H1 (cell line): ENCODE measurements at regions not wholly inside any gene's neighbourhood (a gene's known extent, or its start where the extent isn't known, plus 50 kb on each side); places are given as distances from the start of the nearest gene placed in this dataset.

Experiments used
- CTCF ChIA-PET: fragments of 300-600 bp; sonication (Branson Sonifier 250); formaldehyde crosslinking; loops from one replicate; lab custom pipeline; 2021; ENCODE audit not compliant: partially characterized antibody; lab: Charles Lee
- POLR2A ChIA-PET: fragments of 300-600 bp; sonication (Branson Sonifier 250); formaldehyde crosslinking; loops from one replicate; lab custom pipeline; 2021; ENCODE audit warnings: inconsistent platforms; ENCODE audit not compliant: partially characterized antibody; lab: Charles Lee
- DNase-seq, 2 experiments: peaks; one replicate each; pipeline versions ENCODE4 v3.0.0 to v3.0.0-alpha.2; 2010 to 2022; ENCODE audit warnings: low spot score in 2 of 2, low read depth in 1 of 2, mixed read lengths in 1 of 2
- FAIRE-seq: peaks from 2 replicates; lab custom pipeline; 2011; peaks lifted over from hg19 to GRCh38; lab: Jason Lieb, UNC
- H2AFZ ChIP-seq: 2 replicates; pipeline ENCODE4 v1.8.1; 2012; ENCODE audit warnings: low read length, inconsistent platforms
- H2AK5ac ChIP-seq: 2 replicates; pipeline ENCODE4 v1.6.1; 2013; ENCODE audit warnings: low read depth, low read length
- H2BK120ac ChIP-seq: replicated peaks from 2 replicates; pipeline ENCODE3; 2013; ENCODE audit warnings: low read depth, low read length, inconsistent platforms
- H2BK12ac ChIP-seq: 2 replicates; pipeline ENCODE4 v1.6.1; 2013; ENCODE audit warnings: low read depth, low read length
- H2BK15ac ChIP-seq: 2 replicates; pipeline ENCODE4 v1.6.1; 2013; ENCODE audit warnings: low read length
- H2BK20ac ChIP-seq: 2 replicates; pipeline ENCODE4 v1.6.1; 2013; ENCODE audit warnings: low read length
- H2BK5ac ChIP-seq: 2 replicates; pipeline ENCODE4 v1.6.1; 2013; ENCODE audit warnings: low read depth, low read length
- H3K14ac ChIP-seq: 2 replicates; pipeline ENCODE4 v1.6.1; 2013; ENCODE audit warnings: inconsistent platforms; ENCODE audit not compliant: insufficient read length
- H3K18ac ChIP-seq: 2 replicates; pipeline ENCODE4 v1.6.1; 2013; ENCODE audit warnings: low read length; ENCODE audit errors: extremely low read depth
- H3K23ac ChIP-seq: 2 replicates; pipeline ENCODE4 v1.6.1; 2013; ENCODE audit warnings: inconsistent platforms; ENCODE audit not compliant: insufficient read length
- H3K23me2 ChIP-seq: 2 replicates; pipeline ENCODE4 v1.6.1; 2013; ENCODE audit warnings: low read depth, low read length
- H3K27ac ChIP-seq: 2 replicates; pipeline ENCODE4 v1.6.1; 2011; ENCODE audit warnings: low read depth, low read length, inconsistent platforms
- H3K27me3 ChIP-seq, 4 experiments: replicated peaks in 1 of 4; 1 replicate in 1 of 4; 2 replicates in 3 of 4; pipeline versions ENCODE4 v1.6.1 to v1.8.1; 2011 to 2013; ENCODE audit warnings: low read length in 3 of 4, mild to moderate bottlenecking in 3 of 4, inconsistent platforms in 2 of 4, mixed read lengths in 2 of 4, moderate library complexity in 1 of 4; ENCODE audit not compliant: control insufficient read depth in 3 of 4, insufficient read depth in 3 of 4; ENCODE audit errors: extremely low read depth in 1 of 4
- H3K36me3 ChIP-seq, 4 experiments: 2 replicates each; pipeline versions ENCODE4 v1.6.1 to v1.8.1; 2011 to 2013; ENCODE audit warnings: mild to moderate bottlenecking in 4 of 4, low read length in 3 of 4, moderate library complexity in 2 of 4, control low read depth in 1 of 4, inconsistent platforms in 1 of 4; ENCODE audit not compliant: insufficient read depth in 4 of 4, control insufficient read depth in 2 of 4
- H3K4ac ChIP-seq: replicated peaks from 2 replicates; pipeline ENCODE3; 2013; ENCODE audit warnings: low read length, low read depth, mixed read lengths, inconsistent platforms; ENCODE audit not compliant: insufficient read length
- H3K4me1 ChIP-seq, 4 experiments: replicated peaks in 1 of 4; 1 replicate in 1 of 4; 2 replicates in 3 of 4; pipeline versions ENCODE4 v1.6.1 to v1.8.1; 2011 to 2013; ENCODE audit warnings: low read length in 3 of 4, inconsistent platforms in 2 of 4, mixed read lengths in 1 of 4; ENCODE audit not compliant: insufficient read depth in 4 of 4, control insufficient read depth in 3 of 4
- H3K4me2 ChIP-seq, 2 experiments: 2 replicates each; pipeline versions ENCODE4 v1.6.1 to v1.8.1; 2011 to 2013; ENCODE audit warnings: low read depth in 2 of 2, low read length in 2 of 2, control low read depth in 1 of 2, inconsistent platforms in 1 of 2, mild to moderate bottlenecking in 1 of 2; ENCODE audit not compliant: insufficient read depth in 1 of 2
- H3K4me3 ChIP-seq, 4 experiments: fragments of 200-600, 300-600 bp in 1 of 4; sonication (generic), shearing (Covaris generic), sonication (Bioruptor Twin) in 1 of 4; 2 replicates each; pipeline versions ENCODE4 v1.5.1 to v1.8.1; 2011 to 2016; ENCODE audit warnings: low read length in 4 of 4, low read depth in 3 of 4, control low read depth in 2 of 4, inconsistent platforms in 2 of 4, mild to moderate bottlenecking in 2 of 4, mixed read lengths in 1 of 4, moderate library complexity in 1 of 4; ENCODE audit not compliant: insufficient read depth in 2 of 4; ENCODE audit errors: extremely low read depth in 1 of 4
- H3K56ac ChIP-seq: replicated peaks from 2 replicates; pipeline ENCODE3; 2013; ENCODE audit warnings: low read depth, mild to moderate bottlenecking, mixed read lengths, low read length, inconsistent platforms; ENCODE audit not compliant: insufficient read length
- H3K79me1 ChIP-seq: 2 replicates; pipeline ENCODE4 v1.6.1; 2013; ENCODE audit warnings: low read depth, low read length, control low read depth
- H3K79me2 ChIP-seq, 2 experiments: 2 replicates each; pipeline versions ENCODE4 v1.6.1 to v1.8.1; 2012 to 2013; ENCODE audit warnings: low read length in 2 of 2, mild to moderate bottlenecking in 2 of 2, inconsistent platforms in 1 of 2; ENCODE audit not compliant: insufficient read depth in 2 of 2, control insufficient read depth in 1 of 2
- H3K9ac ChIP-seq, 4 experiments: replicated peaks in 1 of 4; 1 replicate in 1 of 4; 2 replicates in 3 of 4; pipeline versions ENCODE4 v1.6.1 to v1.8.1; 2011 to 2013; ENCODE audit warnings: low read depth in 3 of 4, low read length in 3 of 4, control low read depth in 2 of 4, mild to moderate bottlenecking in 2 of 4, moderate library complexity in 2 of 4, inconsistent platforms in 1 of 4; ENCODE audit errors: extremely low read depth in 1 of 4
- H3K9me3 ChIP-seq, 2 experiments: 2 replicates each; pipeline versions ENCODE4 v1.6.1 to v1.8.1; 2012 to 2013; ENCODE audit warnings: mild to moderate bottlenecking in 2 of 2, moderate library complexity in 2 of 2, control low read depth in 1 of 2, inconsistent platforms in 1 of 2, low read depth in 1 of 2, low read length in 1 of 2, mixed read lengths in 1 of 2; ENCODE audit not compliant: insufficient read depth in 2 of 2
- H4K20me1 ChIP-seq, 2 experiments: replicated peaks in 1 of 2; 2 replicates each; pipeline versions ENCODE3 to v1.8.1; 2011 to 2013; ENCODE audit warnings: inconsistent platforms in 2 of 2, low read length in 2 of 2, mild to moderate bottlenecking in 1 of 2; ENCODE audit not compliant: insufficient read depth in 2 of 2, control insufficient read depth in 1 of 2
- H4K5ac ChIP-seq: 2 replicates; pipeline ENCODE4 v1.6.1; 2013; ENCODE audit warnings: low read length, low read depth, mixed read lengths, inconsistent platforms; ENCODE audit not compliant: insufficient read length
- H4K8ac ChIP-seq: 2 replicates; pipeline ENCODE4 v1.8.0; 2013; ENCODE audit warnings: mild to moderate bottlenecking, moderate library complexity, low read length, inconsistent platforms; ENCODE audit not compliant: insufficient read depth; ENCODE audit errors: extremely low read depth
- H4K91ac ChIP-seq: replicated peaks from 2 replicates; pipeline ENCODE3; 2013; ENCODE audit warnings: low read length, mixed read lengths, inconsistent platforms; ENCODE audit not compliant: insufficient read length
- EP300 ChIP-seq, 2 experiments: IDR thresholded peaks; 1 replicate in 1 of 2; 2 replicates in 1 of 2; pipeline ENCODE4 v1.6.1; 2011 to 2012; ENCODE audit warnings: low read depth in 2 of 2, low read length in 2 of 2, mild to moderate bottlenecking in 2 of 2, borderline replicate concordance in 1 of 2, inconsistent platforms in 1 of 2, moderate library complexity in 1 of 2
- FOSL1 ChIP-seq: IDR thresholded peaks from 2 replicates; pipeline ENCODE4 v1.6.1; 2011; ENCODE audit warnings: mild to moderate bottlenecking, low read depth, low read length, moderate library complexity; ENCODE audit not compliant: insufficient read depth
- POU5F1 ChIP-seq: IDR thresholded peaks from 2 replicates; pipeline ENCODE4 v1.6.1; 2011; ENCODE audit warnings: low read depth, mild to moderate bottlenecking, low read length, moderate library complexity
- RAD21 ChIP-seq, 2 experiments: IDR thresholded peaks in 1 of 2; conservative IDR thresholded peaks in 1 of 2; 2 replicates each; pipeline ENCODE4 v1.6.1; 2011; ENCODE audit warnings: low read depth in 2 of 2, low read length in 2 of 2, improper control_type of control experiment in 1 of 2, inconsistent platforms in 1 of 2, mild to moderate bottlenecking in 1 of 2, moderate library complexity in 1 of 2
- TCF12 ChIP-seq: IDR thresholded peaks from 2 replicates; pipeline ENCODE4 v1.6.1; 2011; ENCODE audit warnings: low read depth, mild to moderate bottlenecking, low read length
- YY1 ChIP-seq: IDR thresholded peaks from 2 replicates; pipeline ENCODE4 v1.6.1; 2011; ENCODE audit warnings: low read depth, mild to moderate bottlenecking, low read length
- WGBS, 2 experiments: shearing (Covaris generic) in 1 of 2; methylation state at CpG; one replicate each; pipeline versions ENCODE4 v1.1.6 to v1.1.7; 2013 to 2015; ENCODE audit warnings: low lambda C conversion rate in 2 of 2, mixed read lengths in 2 of 2, inconsistent platforms in 1 of 2, low coverage in 1 of 2, missing lambda C conversion rate in 1 of 2; ENCODE audit not compliant: insufficient replicate concordance in 2 of 2, insufficient coverage in 1 of 2, insufficient read length in 1 of 2; ENCODE audit errors: extremely low coverage in 1 of 2, missing lambda C conversion rate in 1 of 2; 5-methylcytosine and 5-hydroxymethylcytosine counted together

GRCh38 chr15:85956532-85957275, 123.0 kb upstream of the AGBL1 start:
- Histone ChIP-seq H2AFZ (no peak overlapping the region), H3K23ac (no peak overlapping the region), H3K36me3 (no peaks in the 10 kb centered on the region), H3K4me1 (no peaks in the 10 kb centered on the region), H3K18ac (no peak overlapping the region), H3K79me2 (no peaks in the 10 kb centered on the region), H3K23me2 (no peaks in the 10 kb centered on the region), H3K4ac (no peak overlapping the region), H2AK5ac (no peak overlapping the region), H3K27me3 (no peaks in the 10 kb centered on the region), H4K20me1 (no peaks in the 10 kb centered on the region), H3K27ac (no peak overlapping the region), H2BK20ac (no peak overlapping the region), H3K79me1 (no peaks in the 10 kb centered on the region), H2BK15ac (no peak overlapping the region), H4K91ac (no peak overlapping the region), H3K9ac (no peak overlapping the region), H3K9me3 (no peaks in the 10 kb centered on the region), H4K5ac (no peak overlapping the region), H2BK5ac (no peak overlapping the region), H3K14ac (no peak overlapping the region), H2BK12ac (no peak overlapping the region), H3K4me3 (no peak overlapping the region), H4K8ac (no peak overlapping the region), H3K56ac (no peak overlapping the region), H3K4me2 (no peak overlapping the region), H2BK120ac (no peak overlapping the region)
- ChIA-PET CTCF (interaction anchor here (0.8 kb wide), 1 partner anchor 158 kb away, joined by 3 read pairs; no protein-coding TSS in a partner anchor), POLR2A (no interaction called here)
- 94% methylated on average over 2 of the region's 2 CpGs; no CpG with 5 or more reads in 1 of the 2 experiments for WGBS, 2 experiments
- TF ChIP-seq TCF12: no peak
- no peak for TF ChIP-seq EP300 (IDR thresholded peaks at IDR 0.05; ENCODE audit: borderline replicate concordance in 1 of 2, low read depth in 2 of 2, low read length in 2 of 2)
- no peak for TF ChIP-seq RAD21 (IDR thresholded peaks at IDR 0.05 in 1 of 2, conservative IDR thresholded peaks at IDR 0.05 in 1 of 2; ENCODE audit: low read depth in 2 of 2, low read length in 2 of 2)
- TF ChIP-seq FOSL1: no peak
- no peak for TF ChIP-seq POU5F1
- TF ChIP-seq YY1: no peak
- FAIRE-seq (no peak), DNase-seq (no peak)
